HG02678 (cell line): ENCODE measurements at regions not wholly inside any gene's neighbourhood (a gene's known extent, or its start where the extent isn't known, plus 50 kb on each side); places are given as distances from the start of the nearest gene placed in this dataset.

Experiments
- ATAC-seq: cut with Tn5 transposase; IDR thresholded peaks from one replicate; pipeline ENCODE4 v1.9.1; 2021; ENCODE audit warnings: mild to moderate bottlenecking, moderate library complexity; ENCODE audit not compliant: unreplicated experiment

GRCh38 chr3:22296601-22297000, 545.6 kb upstream of the ZNF385D start:
- ATAC-seq: no peak

- ATAC-seq: no peak
Measured at GRCh38 chr3:22297436-22297835, 546.4 kb upstream of the ZNF385D start.

- no peak for ATAC-seq
Measured at GRCh38 chr3:22306454-22306853, 555.4 kb upstream of the ZNF385D start.

- no peak for ATAC-seq
Measured at GRCh38 chr3:22308871-22309270, 557.9 kb upstream of the ZNF385D start.

GRCh38 chr3:22315925-22316324, 564.9 kb upstream of the ZNF385D start:
- no peak for ATAC-seq

- ATAC-seq: no peak
Measured at GRCh38 chr3:22318325-22318724, 567.3 kb upstream of the ZNF385D start.

- ATAC-seq: no peak
Measured at GRCh38 chr3:22319446-22319845, 568.4 kb upstream of the ZNF385D start.

GRCh38 chr3:22322861-22323260, 571.9 kb upstream of the ZNF385D start:
- no peak for ATAC-seq

- no peak for ATAC-seq
Measured at GRCh38 chr3:22326305-22326704, 575.3 kb upstream of the ZNF385D start.

GRCh38 chr3:22334996-22335395, 584.0 kb upstream of the ZNF385D start:
- no peak for ATAC-seq

- ATAC-seq: no peak
Measured at GRCh38 chr3:22349215-22349851, 598.3 kb upstream of the ZNF385D start.

GRCh38 chr3:22351806-22352205, 600.8 kb upstream of the ZNF385D start:
- no peak for ATAC-seq

GRCh38 chr3:22353126-22353525, 602.1 kb upstream of the ZNF385D start:
- no peak for ATAC-seq

GRCh38 chr3:22358334-22358733, 607.3 kb upstream of the ZNF385D start:
- ATAC-seq: no peak

- ATAC-seq: no peak
Measured at GRCh38 chr3:22360164-22360563, 609.2 kb upstream of the ZNF385D start.

- no peak for ATAC-seq
Measured at GRCh38 chr3:22360970-22361369, 610.0 kb upstream of the ZNF385D start.

- no peak for ATAC-seq
Measured at GRCh38 chr3:22361521-22361920, 610.5 kb upstream of the ZNF385D start.

GRCh38 chr3:22364851-22365250, 613.8 kb upstream of the ZNF385D start:
- ATAC-seq: no peak

- no peak for ATAC-seq
Measured at GRCh38 chr3:22366781-22367180, 615.8 kb upstream of the ZNF385D start.

GRCh38 chr3:22371036-22371435, 620.0 kb upstream of the ZNF385D start:
- ATAC-seq: no peak

- no peak for ATAC-seq
Measured at GRCh38 chr3:22371607-22372291, 620.7 kb upstream of the ZNF385D start.

GRCh38 chr3:22372292-22373062, 621.5 kb upstream of the ZNF385D start:
- ATAC-seq: no peak
